ENCODE measurements at regions not wholly inside any gene's neighbourhood (a gene's known extent, or its start where the extent isn't known, plus 50 kb on each side); places are given as distances from the start of the nearest gene placed in this dataset.

DNA sequence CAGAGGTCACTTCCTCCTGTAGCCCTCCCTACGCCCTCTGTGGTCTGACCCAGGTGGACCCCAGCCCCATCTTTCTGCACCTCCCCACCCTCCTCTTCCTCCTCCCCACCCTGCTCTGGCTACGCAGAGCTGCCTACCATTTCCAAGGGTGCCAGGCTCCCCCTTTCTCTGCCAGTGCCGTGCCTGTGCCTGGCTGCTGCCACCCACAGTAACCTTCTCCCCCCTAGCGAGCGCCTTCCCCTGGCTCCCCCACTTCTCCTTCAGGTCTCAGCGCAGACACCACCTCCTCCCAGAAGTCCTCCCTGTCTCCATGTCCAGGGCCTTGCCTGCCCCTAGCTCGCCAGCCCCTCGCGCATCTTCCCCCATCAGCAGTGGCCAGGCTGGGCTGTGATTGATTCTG lies 471.5 kb downstream of the PTPRU start:
- DNase-seq, result no peak

DNA sequence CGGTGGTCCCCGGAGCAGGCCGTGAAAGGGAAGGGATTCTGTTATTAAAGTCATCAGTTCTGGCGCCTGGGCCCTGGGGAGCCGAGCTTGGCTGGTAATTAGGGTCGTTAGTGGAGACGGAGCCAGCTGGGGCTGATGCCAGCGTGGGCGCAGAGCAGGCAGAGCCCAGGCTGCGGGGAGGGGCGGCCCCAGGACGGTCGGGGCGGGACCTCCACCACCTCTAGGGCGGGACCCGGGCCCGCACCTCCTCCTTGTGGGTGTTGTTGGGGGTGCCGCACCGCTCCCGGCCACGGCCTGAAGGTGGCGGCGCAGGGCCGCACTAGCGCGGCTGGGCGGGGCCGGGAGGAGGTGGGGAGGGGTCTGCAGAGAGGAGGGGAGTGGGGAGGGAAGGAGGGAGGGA lies 470.6 kb downstream of the PTPRU start:
- DNase-seq, result peak in 1 of 2 experiments; percentile 14

DNA sequence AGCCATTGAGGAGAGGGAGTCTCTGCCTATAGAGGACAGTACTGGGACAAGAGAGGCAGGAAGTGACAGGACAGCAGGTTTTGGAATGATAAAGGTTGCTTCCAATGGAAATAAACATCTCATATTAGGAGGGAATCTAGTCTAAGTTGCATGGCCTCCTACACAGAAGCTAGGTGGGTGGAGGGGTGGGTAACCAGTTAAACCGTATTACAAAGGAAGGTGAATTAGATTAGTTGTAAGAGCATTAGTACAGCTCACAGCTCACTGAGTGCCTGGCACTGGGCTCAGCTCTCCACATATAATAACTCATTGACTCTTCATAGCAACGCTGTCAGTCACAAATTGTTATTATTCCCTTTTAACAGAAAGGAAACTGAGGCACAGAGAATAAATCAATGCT lies 468.1 kb downstream of the PTPRU start:
- no peak for DNase-seq

DNA sequence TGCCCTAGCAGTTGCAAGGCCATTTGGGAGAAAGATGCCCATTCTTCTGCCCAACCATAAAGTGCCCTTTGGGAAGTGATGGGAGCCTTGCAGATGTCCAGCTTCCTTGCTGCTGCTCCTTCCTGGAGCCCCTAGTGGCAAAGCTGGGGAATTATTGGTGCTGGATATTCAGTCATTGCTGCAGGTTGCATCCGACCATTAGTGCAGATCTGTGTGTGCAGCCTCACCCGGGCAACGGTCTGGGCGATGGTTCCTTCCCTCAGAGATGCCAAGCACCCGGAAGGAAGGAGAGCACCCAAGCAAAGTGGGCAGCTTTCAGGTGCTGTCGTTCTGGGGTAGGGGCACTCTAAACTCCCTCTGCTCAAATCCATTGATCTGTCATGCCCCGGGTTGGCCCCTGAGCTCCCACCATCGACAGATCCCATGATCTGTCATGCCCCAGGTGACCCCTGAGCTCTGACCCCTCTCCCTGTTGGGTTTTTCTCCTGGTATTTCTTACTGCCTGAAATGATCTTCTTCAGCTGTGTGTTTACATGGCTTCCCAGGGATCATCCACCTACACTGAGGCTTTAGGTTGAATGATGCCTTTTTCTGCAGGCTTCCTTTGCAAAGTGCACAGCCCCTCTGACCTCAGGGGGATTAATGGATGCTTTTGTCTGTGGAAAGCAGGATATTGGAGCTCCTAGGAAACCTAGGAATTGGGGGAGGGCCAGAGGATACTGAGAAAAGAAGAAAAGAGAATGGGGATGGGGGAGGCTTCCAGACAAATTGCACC lies 467.5 kb downstream of the PTPRU start:
- DNase-seq, result no peak

DNA sequence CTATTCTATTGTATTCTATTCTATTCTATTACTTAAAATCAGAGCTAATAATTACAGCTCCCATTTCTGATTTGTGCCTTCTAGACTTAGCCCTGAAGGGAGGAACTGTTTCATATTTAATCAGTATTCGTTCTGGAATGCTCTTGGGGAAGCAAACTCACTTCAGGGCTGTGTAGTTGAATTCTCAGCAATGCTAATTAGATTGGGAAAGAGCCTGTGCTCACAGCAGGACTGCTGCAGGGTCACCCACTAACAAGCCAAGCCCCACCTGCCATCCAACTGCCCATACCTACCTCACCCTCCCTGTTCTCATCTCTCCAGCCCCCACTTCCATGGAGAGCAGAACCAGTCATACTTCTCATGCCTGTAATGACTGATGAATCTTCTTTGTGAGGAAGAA lies 464.2 kb downstream of the PTPRU start:
- DNase-seq, result no peak

DNA sequence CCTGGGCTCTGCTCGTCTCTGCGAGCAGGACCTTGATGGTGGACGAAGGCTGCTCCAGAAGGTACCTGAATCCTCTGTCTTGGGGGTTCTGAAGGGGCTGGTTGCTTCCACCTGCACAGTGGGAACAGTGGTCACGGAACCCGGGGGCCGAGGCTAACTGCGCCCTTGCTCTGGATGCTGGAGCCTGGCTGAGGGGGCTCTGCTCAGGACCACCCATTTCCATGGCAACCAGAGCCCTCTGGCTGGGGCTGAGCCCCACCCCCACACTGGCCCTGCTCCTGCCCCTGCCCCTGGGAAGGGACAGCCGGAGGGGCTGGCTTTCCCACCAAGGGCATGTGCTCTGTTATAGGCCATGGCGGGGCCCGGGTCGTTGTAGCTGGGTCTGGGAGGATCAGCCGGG lies 462.3 kb downstream of the PTPRU start:
- DNase-seq, result no peak

DNA sequence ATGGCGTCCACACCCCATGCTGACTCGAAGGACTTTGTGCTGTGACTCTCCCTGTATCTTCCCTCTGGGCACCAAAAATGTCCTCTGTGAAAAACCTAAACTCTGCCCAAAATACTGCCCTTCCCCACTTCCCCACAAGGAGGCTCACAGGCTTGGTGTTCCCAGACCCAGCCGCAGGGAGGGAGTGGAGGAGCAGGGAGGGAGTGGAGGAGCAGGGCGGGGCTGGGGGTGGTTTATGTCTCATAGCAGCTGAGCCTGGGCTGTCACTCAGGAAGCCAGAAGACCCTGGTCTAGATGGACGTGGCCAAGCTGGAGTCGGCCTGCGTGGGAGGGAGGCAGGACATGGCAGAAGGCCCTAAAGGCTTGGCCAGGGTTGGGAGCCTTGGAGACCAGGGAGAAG lies 461.7 kb downstream of the PTPRU start:
- DNase-seq, result no peak

DNA sequence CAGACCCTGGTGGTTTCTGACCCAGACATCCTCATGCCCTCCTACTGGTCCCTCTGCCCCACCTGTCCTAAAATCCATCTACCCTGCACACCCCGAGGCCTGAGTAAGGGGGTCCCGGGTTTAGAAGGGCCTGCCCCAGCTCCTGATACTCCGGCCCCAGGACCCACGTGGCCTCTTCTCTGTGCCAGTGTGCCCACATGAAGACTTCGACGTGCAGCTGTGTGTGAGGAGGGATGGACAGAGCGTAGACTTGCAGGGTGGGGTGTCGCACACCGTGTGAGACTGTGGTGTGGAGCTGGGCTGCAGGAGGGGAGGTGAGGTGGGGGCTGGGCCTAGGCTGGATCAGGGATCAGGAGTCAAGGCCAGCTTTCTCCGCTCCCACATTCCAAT lies 461.1 kb downstream of the PTPRU start:
- DNase-seq, result no peak

DNA sequence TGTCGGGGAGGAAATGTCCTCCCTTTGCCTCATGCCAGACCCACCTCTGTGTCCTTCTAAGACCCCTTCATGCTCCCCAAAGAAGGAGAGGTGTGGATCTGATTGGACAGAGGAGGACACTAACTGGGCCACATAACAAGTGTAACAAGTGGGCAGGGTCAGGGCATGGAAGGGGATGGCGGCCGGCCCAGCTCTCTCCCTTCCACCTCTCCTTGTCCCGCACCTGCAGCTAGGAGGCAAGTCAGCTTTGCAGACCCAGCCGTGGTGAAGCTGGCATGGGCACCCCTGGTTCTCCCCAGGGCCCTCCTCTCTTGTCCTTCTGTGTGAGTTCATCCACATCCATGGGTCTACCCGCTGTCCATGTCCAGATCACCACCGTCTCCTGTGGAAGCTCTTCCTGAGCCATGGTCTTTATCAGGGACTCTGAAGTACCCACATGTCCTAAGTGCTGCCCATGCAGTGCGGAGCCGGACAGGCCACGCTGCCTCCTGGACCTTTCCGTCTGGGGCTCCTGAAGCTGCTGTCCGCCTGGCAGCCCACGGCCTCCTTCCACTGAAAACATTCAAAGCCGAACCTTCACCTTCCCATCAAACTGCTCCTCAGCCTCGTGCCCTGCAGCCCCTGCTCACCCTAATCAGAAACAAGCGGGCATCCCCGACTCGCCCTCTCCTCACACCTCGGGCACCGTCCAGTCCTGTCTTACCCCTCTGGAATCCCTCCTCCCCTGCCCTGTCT lies 460.5 kb downstream of the PTPRU start:
- no peak for DNase-seq

DNA sequence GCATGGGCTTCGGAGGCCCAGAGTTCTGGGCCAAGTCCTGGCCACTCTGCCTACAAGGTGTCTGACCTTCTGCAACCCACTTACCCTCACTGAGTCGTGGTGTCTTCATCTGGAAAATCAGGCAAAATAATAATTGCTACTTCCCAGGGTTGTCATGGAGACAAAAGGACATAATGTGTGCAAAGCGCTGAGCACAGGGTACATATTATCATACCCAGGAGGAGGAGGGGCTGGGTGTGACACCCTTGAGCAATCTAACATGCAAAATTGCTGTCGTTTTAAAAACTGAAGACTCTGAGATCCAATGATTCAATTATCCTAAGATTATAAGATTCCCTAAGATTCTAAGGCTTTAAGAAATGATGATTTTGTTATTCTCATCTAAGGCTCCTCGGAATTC lies 459.5 kb downstream of the PTPRU start:
- DNase-seq, result no peak

DNA sequence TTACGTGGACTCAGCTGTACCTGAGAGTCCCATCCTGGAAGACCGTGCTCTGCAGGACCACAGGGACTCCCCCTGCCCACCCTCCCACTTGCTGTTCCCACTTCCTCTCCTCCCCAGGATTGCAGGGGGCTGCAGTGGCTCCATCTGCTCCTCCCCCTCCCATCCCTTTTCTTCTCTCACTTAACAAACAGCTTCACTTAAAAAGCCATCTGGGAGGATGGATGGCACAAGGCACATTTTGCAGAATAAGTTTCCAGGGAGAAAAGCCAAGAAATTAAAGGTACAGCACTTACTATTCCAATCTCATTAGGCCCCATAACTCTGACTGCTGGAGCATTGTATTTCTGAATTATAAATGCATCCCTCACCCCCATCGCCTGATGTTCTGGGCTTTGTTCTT lies 458.7 kb downstream of the PTPRU start:
- DNase-seq, result no peak

DNA sequence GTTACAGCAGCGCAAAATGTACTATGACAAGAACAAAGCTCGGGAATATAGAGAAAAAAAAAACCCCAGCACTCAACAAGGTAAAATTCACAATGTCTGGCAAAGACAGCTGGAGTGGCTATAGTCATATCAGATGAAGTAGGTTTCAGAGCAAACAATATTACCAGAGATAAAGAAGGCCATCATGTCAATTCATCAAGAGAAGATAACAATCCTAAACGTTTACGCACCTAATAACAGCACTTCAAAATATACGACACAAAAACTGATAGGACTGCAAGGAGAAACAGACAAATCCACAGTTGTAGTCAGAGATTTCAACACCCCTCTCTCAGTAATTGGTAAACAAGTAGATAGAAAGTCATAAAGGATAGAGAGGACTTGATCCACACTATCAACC lies 455.2 kb downstream of the PTPRU start:
- DNase-seq, result no peak

DNA sequence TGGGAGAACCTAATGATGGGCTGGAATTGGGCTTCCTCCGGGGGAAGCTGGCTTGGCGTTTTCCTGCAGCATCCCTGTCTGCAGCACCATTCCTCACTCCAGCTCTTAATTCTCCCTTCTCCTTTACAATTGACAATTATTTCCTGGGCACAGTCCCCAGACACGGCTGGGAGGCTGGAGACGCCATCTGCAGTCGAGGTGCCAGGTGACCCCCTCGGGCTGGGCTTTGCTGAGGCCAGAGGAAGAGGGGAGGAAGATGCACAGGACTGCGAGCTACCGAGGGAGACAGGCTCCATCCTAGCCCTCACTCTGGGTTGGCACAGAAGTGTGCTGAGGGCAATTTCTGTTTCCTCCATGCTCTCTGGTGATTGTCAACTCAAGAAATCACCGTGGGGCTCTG lies 453.8 kb downstream of the PTPRU start:
- DNase-seq, result no peak

DNA sequence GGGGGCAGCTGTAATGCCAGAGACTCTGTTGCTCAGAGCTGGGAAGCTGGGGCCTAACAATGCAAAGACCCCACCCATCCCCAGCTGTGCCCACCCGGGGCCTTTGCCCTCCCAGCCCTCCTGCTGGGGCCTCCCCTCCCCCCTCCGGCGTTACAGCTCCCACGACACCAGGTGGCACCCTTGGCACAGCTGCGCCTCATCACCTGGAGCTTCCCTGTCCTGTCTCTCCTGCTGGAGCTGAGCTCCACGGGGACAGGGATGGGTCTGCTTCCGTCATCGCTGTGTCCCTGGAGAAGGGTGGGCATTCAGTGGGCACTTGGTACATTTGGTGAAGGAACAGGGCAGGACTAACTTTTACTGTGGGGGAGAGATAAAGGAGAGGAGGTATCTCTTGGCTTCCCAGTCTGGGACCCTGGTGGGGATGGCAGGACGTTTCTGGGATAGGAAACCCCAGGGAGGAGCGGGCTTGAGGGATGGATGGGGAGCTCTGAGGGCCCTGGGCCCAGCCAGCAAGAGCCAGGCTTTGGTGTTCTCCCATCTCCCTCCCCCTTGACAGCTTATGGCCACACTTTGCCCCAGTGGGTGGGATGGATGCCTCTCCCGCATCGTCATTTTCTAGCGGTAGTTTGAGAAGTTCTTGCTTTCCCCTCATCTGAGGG lies 453.2 kb downstream of the PTPRU start:
- DNase-seq, result no peak

DNA sequence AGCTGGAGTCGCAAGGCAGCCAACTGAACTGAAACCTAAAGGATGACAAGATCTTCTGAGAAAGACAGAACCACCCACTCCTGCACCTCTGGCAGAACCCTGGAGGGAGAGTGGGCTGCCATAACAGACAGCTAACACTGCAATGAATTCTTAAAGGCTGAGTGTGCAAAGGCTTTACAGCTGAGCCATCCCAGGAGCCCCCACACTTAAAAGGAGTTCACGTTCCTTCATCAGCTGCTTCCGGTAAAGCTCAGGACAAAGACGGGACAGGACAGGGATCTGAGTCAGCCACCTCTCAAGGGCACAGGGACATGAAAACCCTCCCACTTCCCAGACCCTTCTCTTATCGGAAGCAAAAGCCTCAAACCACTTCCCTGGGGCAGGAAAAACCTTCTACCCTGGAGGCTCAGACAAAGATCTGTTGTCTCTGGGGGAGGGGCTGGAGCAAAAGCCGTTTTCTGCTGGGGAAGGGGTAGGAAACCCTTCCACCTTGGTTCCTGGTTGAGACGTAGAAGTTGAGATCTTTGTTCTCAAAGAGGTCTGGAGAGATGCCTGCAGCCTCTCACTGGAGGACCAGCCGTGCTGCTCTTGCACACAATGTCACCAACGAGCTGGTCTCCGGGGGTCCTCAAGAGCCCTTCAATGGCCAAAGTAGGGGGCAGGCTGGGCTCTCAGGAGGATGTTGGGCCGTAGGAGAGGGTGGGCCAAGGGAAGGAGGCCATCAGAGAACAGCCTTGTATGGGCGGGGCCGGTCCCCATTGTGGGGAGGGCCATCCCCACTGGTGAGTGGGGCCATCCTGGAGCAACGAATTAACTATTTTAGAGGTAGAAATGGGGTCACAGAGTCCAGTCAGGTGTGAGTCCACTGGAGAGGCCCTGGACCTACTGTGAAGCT lies 452.4 kb downstream of the PTPRU start:
- no peak for DNase-seq

DNA sequence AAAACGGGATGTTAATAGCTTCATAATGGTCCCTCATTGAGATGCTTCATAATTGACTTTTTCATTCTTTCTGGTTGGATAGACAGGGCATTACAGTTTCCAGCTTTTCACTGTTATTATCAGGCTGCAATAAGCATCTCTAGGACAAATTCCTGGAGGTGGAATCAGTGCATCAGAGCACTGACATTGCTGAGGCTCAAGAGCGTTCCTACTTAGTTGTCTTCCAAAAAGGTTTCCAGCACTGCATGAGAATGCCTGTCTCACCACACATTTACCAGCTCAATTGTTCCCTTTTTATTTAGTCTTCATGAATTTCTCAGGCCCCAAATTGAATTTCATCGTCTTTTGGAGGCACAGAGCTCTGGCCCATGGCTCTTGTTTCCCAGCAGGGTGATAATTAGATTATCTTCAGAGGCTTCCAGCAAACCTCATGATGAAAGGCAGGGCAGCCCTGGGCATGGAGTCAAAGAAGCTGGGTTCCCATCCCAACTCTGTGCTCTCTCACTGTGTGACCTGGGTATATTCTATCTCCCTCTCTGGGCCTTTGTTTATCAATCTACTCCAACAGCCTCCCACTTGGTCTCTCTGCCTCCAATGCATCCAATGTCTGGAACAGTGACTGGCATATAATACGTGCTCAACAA lies 451.4 kb downstream of the PTPRU start:
- no peak for DNase-seq

DNA sequence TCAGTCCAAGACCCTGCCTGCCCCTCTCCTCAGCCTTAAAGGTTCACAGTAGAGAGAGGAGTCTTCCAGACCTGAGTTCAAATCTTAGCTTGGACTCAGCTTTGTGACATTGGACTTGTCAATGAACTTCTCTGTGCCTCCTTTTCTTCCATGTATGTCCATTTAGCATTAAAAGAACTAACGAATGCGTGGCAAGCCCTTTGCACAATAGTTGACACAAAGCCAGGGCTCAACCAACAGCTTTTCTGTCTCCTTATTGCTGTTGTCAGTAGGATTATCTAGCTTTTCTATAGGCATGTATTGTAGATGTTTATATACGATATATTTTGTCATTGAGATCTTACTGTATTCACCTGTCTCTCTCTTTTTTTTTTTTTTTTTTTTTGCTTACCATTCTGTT lies 450.8 kb downstream of the PTPRU start:
- DNase-seq, result no peak

DNA sequence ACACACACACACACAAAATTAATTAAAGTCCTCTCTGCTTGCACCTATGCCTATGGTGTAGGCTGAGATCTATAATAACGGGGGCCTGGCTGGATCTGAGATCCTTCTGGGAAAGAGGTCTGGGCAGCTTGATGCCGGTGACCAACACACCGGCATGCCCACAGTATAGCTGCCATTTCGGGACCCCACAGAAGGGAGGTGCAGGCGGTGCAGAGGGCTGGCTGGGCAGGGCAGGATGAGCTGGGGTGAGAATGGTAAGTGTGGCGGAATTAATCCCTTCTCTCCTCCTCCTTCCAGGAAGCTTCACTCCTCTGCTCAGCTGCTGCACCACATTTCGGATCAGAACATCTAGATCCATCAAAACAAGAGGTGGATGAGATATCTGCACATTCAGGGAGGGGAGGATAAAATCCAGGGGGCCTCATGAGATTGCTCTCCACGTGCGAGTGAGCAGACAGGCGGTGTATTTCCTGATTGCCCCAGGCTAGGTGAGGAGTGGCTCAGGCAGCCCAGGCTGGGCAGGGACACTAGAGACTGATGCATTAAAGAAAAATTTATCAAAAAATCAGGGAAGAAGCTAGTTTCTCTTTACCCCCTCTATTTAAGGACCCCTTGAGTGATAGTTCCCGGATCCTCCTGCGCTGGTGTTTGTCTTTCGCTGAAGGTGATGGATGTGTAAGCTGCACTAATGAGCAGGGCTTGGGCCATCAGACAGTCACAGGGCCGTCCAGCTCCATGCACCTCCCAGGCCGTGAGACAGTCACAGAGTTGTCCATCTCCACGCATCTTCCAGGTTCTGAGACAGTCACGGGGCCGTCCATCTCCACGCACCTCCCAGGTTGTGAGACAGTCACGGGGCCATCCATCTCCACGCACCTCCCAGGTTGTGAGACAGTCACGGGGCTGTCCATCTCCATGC lies 449.9 kb downstream of the PTPRU start:
- DNase-seq, result no peak

DNA sequence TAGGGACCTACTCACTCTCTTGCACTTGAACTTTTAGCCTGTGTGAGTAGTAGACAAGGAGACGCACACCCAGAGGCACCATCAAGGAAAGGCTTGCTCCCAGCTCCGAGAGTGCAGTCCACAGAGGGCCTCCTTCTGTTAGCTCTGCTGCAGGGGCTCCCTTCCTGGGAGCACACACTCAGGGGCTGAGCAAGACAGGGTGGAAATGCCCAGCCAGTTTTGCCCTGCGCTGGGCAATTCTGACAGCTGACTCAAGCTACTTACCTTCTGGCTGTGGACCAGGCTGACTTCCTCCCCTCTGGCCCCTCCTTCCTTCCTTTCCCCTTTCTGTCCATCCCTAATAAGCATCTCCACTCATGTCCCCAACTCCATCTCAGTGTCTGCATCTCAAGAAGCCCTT lies 449.1 kb downstream of the PTPRU start:
- DNase-seq, result no peak

DNA sequence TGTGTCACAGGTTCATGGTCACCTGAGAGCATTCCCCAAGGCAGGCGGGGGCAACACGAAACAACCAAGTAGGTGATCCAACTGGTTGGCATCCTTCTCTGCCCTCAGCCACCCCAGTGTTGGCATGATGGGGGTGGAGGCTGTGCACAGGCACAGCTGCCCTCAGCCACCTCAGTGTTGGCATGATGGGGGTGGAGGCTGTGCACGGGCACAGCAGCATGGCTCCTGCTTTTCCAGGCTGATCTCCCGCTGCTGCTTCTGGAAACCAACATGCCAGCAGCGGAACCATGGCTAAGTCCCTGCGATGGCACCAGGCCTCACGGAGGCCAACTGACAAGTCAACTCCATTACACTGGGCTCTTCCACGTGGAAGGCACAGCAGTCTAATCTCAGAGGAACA lies 447.8 kb downstream of the PTPRU start:
- no peak for DNase-seq

DNA sequence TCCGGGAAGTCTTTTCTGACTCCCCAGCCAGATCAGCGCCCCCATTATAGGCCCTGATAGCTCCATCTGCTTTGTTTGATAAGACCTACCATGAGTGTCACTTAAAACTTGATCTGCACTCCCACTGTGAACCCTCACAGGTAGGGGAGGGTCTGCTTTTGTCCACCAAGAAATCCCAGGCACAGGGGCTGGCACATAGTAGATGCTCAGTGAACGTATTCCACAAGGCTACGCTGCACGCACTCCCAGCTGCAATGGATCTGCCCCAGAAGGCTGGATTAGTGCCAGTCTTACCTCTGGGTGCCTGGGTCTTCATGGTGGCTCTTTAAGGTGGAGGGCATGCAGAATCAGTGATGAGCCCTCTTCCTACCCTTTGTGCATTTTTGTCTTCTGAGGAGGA lies 447.1 kb downstream of the PTPRU start:
- DNase-seq, result no peak

DNA sequence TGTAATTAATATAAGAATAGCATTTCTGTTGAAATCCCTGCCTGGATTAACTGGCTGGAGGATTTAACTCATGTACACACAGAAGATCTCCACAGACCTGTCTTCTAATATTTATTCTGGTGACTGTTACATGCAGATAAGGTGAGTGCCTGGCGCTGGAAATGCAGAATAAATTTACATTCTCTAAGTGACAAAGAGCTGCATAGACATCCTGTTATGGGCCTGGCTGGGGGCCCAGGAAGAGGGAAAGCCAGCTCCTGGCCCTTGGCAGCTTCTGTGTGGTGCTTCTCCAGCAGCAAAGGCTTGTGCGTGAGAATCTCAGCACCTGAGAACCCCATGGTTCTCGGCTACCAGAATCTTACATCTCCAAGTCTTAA lies 446.6 kb downstream of the PTPRU start:
- no peak for DNase-seq

Measured in stimulated activated CD4-positive, alpha-beta T cell treated with anti-CD3 and anti-CD28 coated beads, Interleukin-4, amount 100 ng/mL, for 4 hours (primary cell).